Small intestine (tissue), 7 donors: ENCODE measurements at regions not wholly inside any gene's neighbourhood (a gene's known extent, or its start where the extent isn't known, plus 50 kb on each side); places are given as distances from the start of the nearest gene placed in this dataset.
"Not testable (repeated sequence)": the region's sequence is repeated elsewhere in the genome, so short reads cannot be mapped to it uniquely, and the experiment has no call there.

Experiments used
- DNase-seq, 2 donors: peaks; one replicate each; pipeline versions ENCODE4 v3.0.0 to v3.0.0-alpha.2; 2013
- FAIRE-seq: peaks from 2 replicates; lab custom pipeline; 2012; peaks lifted over from hg19 to GRCh38; lab: Jason Lieb, UNC
- H3K27ac ChIP-seq, 3 donors: one replicate each; pipeline ENCODE4 v1.5.1; 2013; ENCODE audit warnings: low read length in 2 of 3, mild to moderate bottlenecking in 2 of 3, control low read depth in 1 of 3, inconsistent platforms in 1 of 3, low read depth in 1 of 3, moderate library complexity in 1 of 3
- H3K27me3 ChIP-seq, 3 donors: one replicate each; pipeline ENCODE4 v1.6.1; 2013; ENCODE audit warnings: low read length in 3 of 3, inconsistent platforms in 1 of 3; ENCODE audit not compliant: control insufficient read depth in 3 of 3, insufficient read depth in 3 of 3
- H3K36me3 ChIP-seq, 3 donors: one replicate each; pipeline ENCODE4 v1.6.1; 2013; ENCODE audit warnings: low read length in 3 of 3, inconsistent platforms in 1 of 3, low read depth in 1 of 3, mild to moderate bottlenecking in 1 of 3, moderate library complexity in 1 of 3; ENCODE audit not compliant: control insufficient read depth in 3 of 3, insufficient read depth in 2 of 3
- H3K4me1 ChIP-seq, 3 donors: one replicate each; pipeline ENCODE4 v1.6.1; 2013; ENCODE audit warnings: low read length in 2 of 3, inconsistent platforms in 1 of 3, low read depth in 1 of 3, mild to moderate bottlenecking in 1 of 3, moderate library complexity in 1 of 3; ENCODE audit not compliant: control insufficient read depth in 3 of 3, insufficient read depth in 2 of 3
- H3K4me3 ChIP-seq, 3 donors: one replicate each; pipeline ENCODE4 v1.5.1; 2013; ENCODE audit warnings: low read length in 3 of 3, control low read depth in 1 of 3, inconsistent platforms in 1 of 3, low read depth in 1 of 3, mild to moderate bottlenecking in 1 of 3, moderate library complexity in 1 of 3
- H3K9me3 ChIP-seq, 2 donors: one replicate each; pipeline ENCODE4 v1.6.1; 2013; ENCODE audit warnings: low read depth in 1 of 2, low read length in 1 of 2; ENCODE audit not compliant: control insufficient read depth in 2 of 2, insufficient read depth in 1 of 2
- WGBS, 3 donors: extraction: QIAGEN DNeasy Blood & Tissue Kit; methylation state at CpG; one replicate each; pipeline ENCODE4 v1.1.7; 2013; 5-methylcytosine and 5-hydroxymethylcytosine counted together
- donor health status: healthy with polysubstance abuse.
- donor health status: control.
- donor health status: control.
- donor health status: Bipolar disorder and iron deficiency.
- donor health status: healthy.

GRCh38 chr15:89015412-89016097, 72.7 kb upstream of the ABHD2 start:
- Histone ChIP-seq H3K4me1 (peaks cover 0 to 3% (median 0%) of the 10 kb centered on the region in 3 donors), H3K4me3 (no peak overlapping the region), H3K27me3 (peaks cover 0 to 6% (median 0%) of the 10 kb centered on the region in 3 donors), H3K36me3 (no peaks in the 10 kb centered on the region), H3K27ac (no peak overlapping the region), H3K9me3 (no peaks in the 10 kb centered on the region)
- no peak for FAIRE-seq
- DNase-seq: no peak
- 81 to 92% (median 85%) methylated on average over 5 of the region's 5 CpGs for WGBS, 3 donors

- H3K27me3 ChIP-seq: peaks cover 0 to 6% (median 0%) of the 10 kb centered on the region in 3 donors
- DNase-seq (no peak), FAIRE-seq (no peak)
- no peaks in the 10 kb centered on the region for H3K36me3 ChIP-seq
- H3K27ac ChIP-seq: no peak overlapping the region
- 70 to 84% (median 76%) methylated on average over 10 of the region's 10 CpGs for WGBS, 3 donors
- H3K9me3 ChIP-seq: no peaks in the 10 kb centered on the region
- peaks cover 0 to 3% (median 0%) of the 10 kb centered on the region in 3 donors for H3K4me1 ChIP-seq
- no peak overlapping the region for H3K4me3 ChIP-seq
Observed at GRCh38 chr15:89016549-89017041, 71.7 kb upstream of the ABHD2 start.

- Histone ChIP-seq H3K27ac (no peak overlapping the region), H3K9me3 (no peaks in the 10 kb centered on the region), H3K27me3 (peaks cover 0 to 6% (median 0%) of the 10 kb centered on the region in 3 donors), H3K4me1 (peaks cover 0 to 3% (median 0%) of the 10 kb centered on the region in 3 donors), H3K36me3 (no peaks in the 10 kb centered on the region), H3K4me3 (no peak overlapping the region)
- FAIRE-seq (no peak), DNase-seq (peak; percentile 50 to 73)
- 5 to 6% (median 6%) methylated on average over 37 to 38 of the region's 38 CpGs for WGBS, 3 donors
Observed at GRCh38 chr15:89017370-89018066, 70.7 kb upstream of the ABHD2 start.

- no peak overlapping the region for H3K27ac ChIP-seq
- no peak for FAIRE-seq
- WGBS, 3 donors: 69 to 79% (median 77%) methylated on average over 7 of the region's 7 CpGs
- no peak for DNase-seq
- peaks cover 0 to 6% (median 0%) of the 10 kb centered on the region in 3 donors for H3K27me3 ChIP-seq
- H3K4me1 ChIP-seq: peaks cover 0 to 3% (median 0%) of the 10 kb centered on the region in 3 donors
- no peaks in the 10 kb centered on the region for H3K36me3 ChIP-seq
- no peak overlapping the region for H3K4me3 ChIP-seq
- H3K9me3 ChIP-seq: no peaks in the 10 kb centered on the region
Observed at GRCh38 chr15:89018207-89018606, 70.0 kb upstream of the ABHD2 start.

GRCh38 chr15:89019436-89019835, 68.8 kb upstream of the ABHD2 start:
- H3K27me3 ChIP-seq: peaks cover 0 to 6% (median 0%) of the 10 kb centered on the region in 3 donors
- WGBS, 3 donors: 50 to 62% (median 58%) methylated on average over 3 of the region's 3 CpGs
- no peak overlapping the region for H3K27ac ChIP-seq
- no peak overlapping the region for H3K4me3 ChIP-seq
- FAIRE-seq (no peak), DNase-seq (no peak)
- H3K4me1 ChIP-seq: peaks cover 0 to 3% (median 0%) of the 10 kb centered on the region in 3 donors
- no peaks in the 10 kb centered on the region for H3K9me3 ChIP-seq
- no peaks in the 10 kb centered on the region for H3K36me3 ChIP-seq

- peaks cover 0 to 3% (median 0%) of the 10 kb centered on the region in 3 donors for H3K4me1 ChIP-seq
- no peak overlapping the region for H3K27ac ChIP-seq
- H3K4me3 ChIP-seq: no peak overlapping the region
- H3K36me3 ChIP-seq: no peaks in the 10 kb centered on the region
- no peak for FAIRE-seq
- peaks cover 0 to 6% (median 0%) of the 10 kb centered on the region in 3 donors for H3K27me3 ChIP-seq
- DNase-seq: no peak
- WGBS, 3 donors: 47 to 79% (median 66%) methylated on average over 2 of the region's 2 CpGs
- H3K9me3 ChIP-seq: no peaks in the 10 kb centered on the region
Observed at GRCh38 chr15:89021224-89021623, 67.0 kb upstream of the ABHD2 start.

- not testable (repeated sequence) for H3K4me3 ChIP-seq, H3K4me1 ChIP-seq, DNase-seq, H3K27ac ChIP-seq, H3K9me3 ChIP-seq, H3K27me3 ChIP-seq, FAIRE-seq, H3K36me3 ChIP-seq
- 75 to 84% (median 83%) methylated on average over 8 of the region's 8 CpGs for WGBS, 3 donors
Observed at GRCh38 chr15:89021886-89022285, 66.4 kb upstream of the ABHD2 start.

GRCh38 chr15:89023311-89023961, 64.8 kb upstream of the ABHD2 start:
- H3K27me3 ChIP-seq: no peaks in the 10 kb centered on the region
- H3K27ac ChIP-seq: no peak overlapping the region
- H3K9me3 ChIP-seq: no peaks in the 10 kb centered on the region
- DNase-seq (no peak), FAIRE-seq (no peak)
- H3K36me3 ChIP-seq: no peaks in the 10 kb centered on the region
- no peaks in the 10 kb centered on the region for H3K4me1 ChIP-seq
- H3K4me3 ChIP-seq: no peak overlapping the region
- 66 to 83% (median 71%) methylated on average over 8 of the region's 8 CpGs for WGBS, 3 donors
